Hypothalamus (tissue), 51 donors: ENCODE measurements at regions not wholly inside any gene's neighbourhood (a gene's known extent, or its start where the extent isn't known, plus 50 kb on each side); places are given as distances from the start of the nearest gene placed in this dataset.
"Not testable (repeated sequence)": the region's sequence is repeated elsewhere in the genome, so short reads cannot be mapped to it uniquely, and the experiment has no call there.

ENCODE experiments used
- DNase-seq, 51 donors: peaks; one replicate each; lab custom pipeline; 2025; lab: John Stamatoyannopoulos, UW

GRCh38 chr15:25169318-25169717, 214.5 kb downstream of the SNRPN start:
- no peak for DNase-seq

GRCh38 chr15:25170113-25170731, 215.4 kb downstream of the SNRPN start:
- no peak for DNase-seq

- no peak for DNase-seq
Observed at GRCh38 chr15:25170781-25171110, 216.0 kb downstream of the SNRPN start.

GRCh38 chr15:25171111-25171811, 216.5 kb downstream of the SNRPN start:
- no peak for DNase-seq

GRCh38 chr15:25171856-25172687, 217.3 kb downstream of the SNRPN start:
- DNase-seq: no peak

- no peak for DNase-seq
Observed at GRCh38 chr15:25172691-25173090, 217.9 kb downstream of the SNRPN start.

- no peak for DNase-seq
Observed at GRCh38 chr15:25173241-25174028, 218.6 kb downstream of the SNRPN start.

GRCh38 chr15:25174149-25174548, 219.4 kb downstream of the SNRPN start:
- not testable (repeated sequence) for DNase-seq

GRCh38 chr15:25175033-25175788, 220.4 kb downstream of the SNRPN start:
- no peak for DNase-seq

GRCh38 chr15:25175789-25176615, 221.2 kb downstream of the SNRPN start:
- DNase-seq: no peak

- DNase-seq: no peak
Observed at GRCh38 chr15:25176616-25176923, 221.8 kb downstream of the SNRPN start.

- no peak for DNase-seq
Observed at GRCh38 chr15:25176991-25177954, 222.5 kb downstream of the SNRPN start.

GRCh38 chr15:25177955-25178801, 223.4 kb downstream of the SNRPN start:
- DNase-seq: no peak

GRCh38 chr15:25178835-25179672, 224.3 kb downstream of the SNRPN start:
- no peak for DNase-seq

GRCh38 chr15:25179673-25180511, 225.1 kb downstream of the SNRPN start:
- no peak for DNase-seq
